Mucosa of descending colon (tissue), 3 donors: ENCODE measurements at regions not wholly inside any gene's neighbourhood (a gene's known extent, or its start where the extent isn't known, plus 50 kb on each side); places are given as distances from the start of the nearest gene placed in this dataset.

Experiments used
- ATAC-seq: fragments of 200-7000 bp; cut with Tn5 transposase; one replicate; pipeline ENCODE4 v1.9.1; 2020; ENCODE audit warnings: mild to moderate bottlenecking, moderate library complexity
- DNase-seq, 3 donors: peaks; one replicate each; pipeline ENCODE4 v3.0.0-alpha.2; 2020
- H3K36me3 ChIP-seq: fragments of 200-600 bp; one replicate; pipeline ENCODE4 v1.8.0; 2021; ENCODE audit warnings: low read depth, mild to moderate bottlenecking
- H3K4me1 ChIP-seq: fragments of 200-600 bp; one replicate; pipeline ENCODE4 v1.8.0; 2021; ENCODE audit warnings: low read depth, mild to moderate bottlenecking
- H3K4me3 ChIP-seq: fragments of 200-600 bp; one replicate; pipeline ENCODE4 v1.8.0; 2021; ENCODE audit warnings: mild to moderate bottlenecking
- H3K9me3 ChIP-seq: fragments of 200-600 bp; one replicate; pipeline ENCODE4 v1.8.0; 2021; ENCODE audit warnings: mild to moderate bottlenecking
- CTCF ChIP-seq: fragments of 200-600 bp; IDR thresholded peaks from one replicate; pipeline ENCODE4 v1.8.0; 2022; ENCODE audit warnings: antibody characterized with exemption, mild to moderate bottlenecking
- intact Hi-C, 2 donors: fragments of 100-400 bp; cut with DNase I in 1 of 2; cut with micrococcal nuclease in 1 of 2; formaldehyde crosslinking; loops; one replicate each; pipeline versions ENCODE4 v1.11.0 to v1.11.1; 2022; cut with DNase I, micrococcal nuclease
- donor health status: DM: no; HTN: no; CAD: no; lungs with moderate emphysema.
- donor health status: DM: no; HTN: no; CAD: no.
- donor health status: DM: no; HTN: yes; CAD: no.

GRCh38 chr15:37524601-37525000 is 409.8 kb upstream of the TMCO5A start:
- ATAC-seq (no peak), DNase-seq (no peak)
- no peaks in the 10 kb centered on the region for H3K4me1 ChIP-seq
- no peak overlapping the region for H3K4me3 ChIP-seq
- no peaks in the 10 kb centered on the region for H3K36me3 ChIP-seq
- intact Hi-C loops: no loop called here
- TF ChIP-seq CTCF: no peak
- peaks cover 5% of the 10 kb centered on the region for H3K9me3 ChIP-seq

- ATAC-seq (no peak), DNase-seq (no peak)
- peaks cover 5% of the 10 kb centered on the region for H3K9me3 ChIP-seq
- no peak overlapping the region for H3K4me3 ChIP-seq
- no peaks in the 10 kb centered on the region for H3K4me1 ChIP-seq
- intact Hi-C loops: no loop called here
- no peak for TF ChIP-seq CTCF
- H3K36me3 ChIP-seq: no peaks in the 10 kb centered on the region
These were observed 406.0 kb upstream of the TMCO5A start for GRCh38 chr15:37528432-37528831.

GRCh38 chr15:37536967-37537605 is 397.4 kb upstream of the TMCO5A start:
- Histone ChIP-seq H3K4me3 (no peak overlapping the region), H3K36me3 (no peaks in the 10 kb centered on the region), H3K4me1 (no peaks in the 10 kb centered on the region), H3K9me3 (peaks cover 6% of the 10 kb centered on the region)
- intact Hi-C loops: no loop called here
- DNase-seq: no peak
- no peak for ATAC-seq
- no peak for TF ChIP-seq CTCF

GRCh38 chr15:37537802-37538201 is 396.6 kb upstream of the TMCO5A start:
- Histone ChIP-seq H3K4me1 (no peaks in the 10 kb centered on the region), H3K36me3 (no peaks in the 10 kb centered on the region), H3K4me3 (no peak overlapping the region), H3K9me3 (peaks cover 7% of the 10 kb centered on the region)
- DNase-seq (no peak), ATAC-seq (no peak)
- intact Hi-C loops: no loop called here
- TF ChIP-seq CTCF: no peak

GRCh38 chr15:37548116-37548515 is 386.3 kb upstream of the TMCO5A start:
- no peaks in the 10 kb centered on the region for H3K36me3 ChIP-seq
- H3K4me3 ChIP-seq: no peak overlapping the region
- H3K4me1 ChIP-seq: no peaks in the 10 kb centered on the region
- intact Hi-C loops: no loop called here
- ATAC-seq (no peak), DNase-seq (no peak)
- no peak for TF ChIP-seq CTCF
- H3K9me3 ChIP-seq: peaks cover 13% of the 10 kb centered on the region
